Colonic mucosa (tissue), 4 donors: ENCODE measurements at regions not wholly inside any gene's neighbourhood (a gene's known extent, or its start where the extent isn't known, plus 50 kb on each side); places are given as distances from the start of the nearest gene placed in this dataset.

Source experiments
- DNase-seq: peaks from one replicate; pipeline ENCODE4 v3.0.0-alpha.2; 2020
- H3K27ac ChIP-seq: fragments of 200-600 bp; one replicate; pipeline ENCODE4 v1.8.0; 2021
- H3K27me3 ChIP-seq: fragments of 200-600 bp; one replicate; pipeline ENCODE4 v1.8.0; 2021
- H3K36me3 ChIP-seq: fragments of 200-600 bp; one replicate; pipeline ENCODE4 v1.8.0; 2021
- H3K4me1 ChIP-seq: fragments of 200-600 bp; one replicate; pipeline ENCODE4 v1.8.0; 2021; ENCODE audit warnings: mild to moderate bottlenecking
- H3K4me3 ChIP-seq: fragments of 200-600 bp; one replicate; pipeline ENCODE4 v1.8.0; 2021
- H3K9ac ChIP-seq, 2 donors: one replicate each; pipeline ENCODE4 v1.7.0; 2013; ENCODE audit warnings: control low read depth in 2 of 2, low read depth in 2 of 2, low read length in 2 of 2
- H3K9me3 ChIP-seq: fragments of 200-600 bp; one replicate; pipeline ENCODE4 v1.8.0; 2021
- intact Hi-C: fragments of 100-400 bp; cut with DNase I; formaldehyde crosslinking; loops from one replicate; pipeline ENCODE4 v1.14.1; 2022
- TF ChIP-seq, protein P1 (sequence below): fragments of 200-600 bp; IDR thresholded peaks from one replicate; pipeline ENCODE4 v1.8.0; 2022; ENCODE audit warnings: antibody characterized with exemption, mild to moderate bottlenecking
- donor health status: healthy.
- donor health status: DM: no; HTN: no; CAD: no.
- donor health status: DM: no; HTN: no; CAD: no.

- Histone ChIP-seq H3K4me1 (no peaks in the 10 kb centered on the region), H3K9me3 (no peaks in the 10 kb centered on the region), H3K27me3 (no peaks in the 10 kb centered on the region), H3K4me3 (no peak overlapping the region), H3K9ac (no peak overlapping the region), H3K36me3 (no peaks in the 10 kb centered on the region), H3K27ac (no peak overlapping the region)
- TF ChIP-seq, protein P1, sequence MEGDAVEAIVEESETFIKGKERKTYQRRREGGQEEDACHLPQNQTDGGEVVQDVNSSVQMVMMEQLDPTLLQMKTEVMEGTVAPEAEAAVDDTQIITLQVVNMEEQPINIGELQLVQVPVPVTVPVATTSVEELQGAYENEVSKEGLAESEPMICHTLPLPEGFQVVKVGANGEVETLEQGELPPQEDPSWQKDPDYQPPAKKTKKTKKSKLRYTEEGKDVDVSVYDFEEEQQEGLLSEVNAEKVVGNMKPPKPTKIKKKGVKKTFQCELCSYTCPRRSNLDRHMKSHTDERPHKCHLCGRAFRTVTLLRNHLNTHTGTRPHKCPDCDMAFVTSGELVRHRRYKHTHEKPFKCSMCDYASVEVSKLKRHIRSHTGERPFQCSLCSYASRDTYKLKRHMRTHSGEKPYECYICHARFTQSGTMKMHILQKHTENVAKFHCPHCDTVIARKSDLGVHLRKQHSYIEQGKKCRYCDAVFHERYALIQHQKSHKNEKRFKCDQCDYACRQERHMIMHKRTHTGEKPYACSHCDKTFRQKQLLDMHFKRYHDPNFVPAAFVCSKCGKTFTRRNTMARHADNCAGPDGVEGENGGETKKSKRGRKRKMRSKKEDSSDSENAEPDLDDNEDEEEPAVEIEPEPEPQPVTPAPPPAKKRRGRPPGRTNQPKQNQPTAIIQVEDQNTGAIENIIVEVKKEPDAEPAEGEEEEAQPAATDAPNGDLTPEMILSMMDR = no peak
- intact Hi-C loops = no loop called here
- no peak for DNase-seq
Observed at GRCh38 chr15:39426552-39427532, 154.0 kb upstream of the THBS1 start.

DNA sequence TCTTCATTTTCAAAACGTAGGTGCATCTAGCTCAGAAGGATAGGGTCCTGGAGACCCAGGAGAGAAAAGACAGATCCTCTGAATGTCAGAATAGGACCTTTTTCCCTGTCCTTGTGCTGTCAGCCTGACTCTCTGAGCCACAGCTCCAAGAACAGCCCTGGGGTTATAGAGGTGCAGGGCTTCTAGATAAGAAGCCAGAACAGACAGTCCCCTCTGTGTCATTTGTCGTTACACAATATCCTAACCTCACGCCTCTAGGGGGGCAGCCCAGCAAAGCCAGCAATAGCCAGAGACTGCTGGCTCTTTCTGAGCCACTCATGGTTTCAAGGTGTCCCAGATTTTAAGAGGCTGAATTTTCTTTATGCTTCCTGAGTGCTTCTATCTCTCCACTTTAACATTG, 153.2 kb upstream of the THBS1 start:
- no peaks in the 10 kb centered on the region for H3K27me3 ChIP-seq
- no peak overlapping the region for H3K27ac ChIP-seq

DNA sequence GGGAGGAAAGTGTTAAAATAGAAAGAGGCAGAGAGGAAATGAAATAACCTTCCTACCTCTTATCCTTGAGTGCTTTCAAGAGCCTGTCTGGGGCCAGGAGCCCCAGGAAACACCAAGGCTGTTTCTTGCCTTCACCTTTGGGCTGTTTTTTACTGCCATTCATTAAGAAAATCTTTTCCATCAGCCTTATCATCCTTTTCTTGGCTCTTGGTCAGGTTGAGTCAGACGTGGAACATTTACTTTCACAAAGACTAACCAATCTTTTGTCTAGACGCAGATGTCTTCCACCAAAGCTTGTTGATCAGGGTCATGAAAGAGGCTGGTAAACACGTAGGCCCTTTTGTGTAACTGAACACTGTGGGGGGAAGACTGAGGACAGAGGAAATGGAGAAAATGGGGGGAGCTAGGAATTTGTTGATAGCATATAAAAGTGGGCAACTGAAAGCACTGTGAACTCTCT, 151.0 kb upstream of the THBS1 start:
- intact Hi-C loops = no loop called here
- TF ChIP-seq, protein P1 = no peak
- H3K4me1 ChIP-seq = no peaks in the 10 kb centered on the region
- no peaks in the 10 kb centered on the region for H3K9me3 ChIP-seq
- no peak overlapping the region for H3K4me3 ChIP-seq
- no peak overlapping the region for H3K27ac ChIP-seq
- H3K36me3 ChIP-seq = no peaks in the 10 kb centered on the region
- DNase-seq = no peak
- no peaks in the 10 kb centered on the region for H3K27me3 ChIP-seq
- no peak overlapping the region for H3K9ac ChIP-seq

More for the DNA sequence above, 153.2 kb upstream of the THBS1 start:
- Histone ChIP-seq H3K9me3 (no peaks in the 10 kb centered on the region), H3K36me3 (no peaks in the 10 kb centered on the region), H3K4me1 (no peaks in the 10 kb centered on the region), H3K4me3 (no peak overlapping the region), H3K9ac (no peak overlapping the region)
- intact Hi-C loops = no loop called here
- TF ChIP-seq, protein P1 = no peak
- no peak for DNase-seq

DNA sequence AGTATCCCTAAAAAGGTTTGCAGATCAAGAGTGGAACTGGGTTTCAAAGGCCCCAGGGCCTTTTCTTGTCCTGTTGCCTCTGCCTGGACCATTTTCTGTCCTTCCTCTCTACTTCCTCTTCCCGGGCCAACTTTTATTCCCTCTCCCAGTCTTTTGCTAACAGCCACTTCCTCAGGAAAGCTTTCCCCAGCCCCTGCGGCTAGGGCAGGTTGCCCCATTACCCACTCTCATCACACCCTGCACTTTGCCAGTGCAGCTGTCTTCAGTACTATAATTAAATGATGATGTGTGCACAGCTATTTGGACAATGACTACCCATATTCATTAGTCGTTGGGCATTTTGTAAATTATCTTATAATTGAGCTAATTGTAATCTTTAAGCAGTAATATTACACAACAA, 150.5 kb upstream of the THBS1 start:
- TF ChIP-seq, protein P1 = no peak
- no peak overlapping the region for H3K9ac ChIP-seq
- H3K4me3 ChIP-seq = no peak overlapping the region
- intact Hi-C loops = no loop called here
- no peaks in the 10 kb centered on the region for H3K36me3 ChIP-seq
- H3K27ac ChIP-seq = no peak overlapping the region
- no peaks in the 10 kb centered on the region for H3K4me1 ChIP-seq
- no peak for DNase-seq
- no peaks in the 10 kb centered on the region for H3K27me3 ChIP-seq
- H3K9me3 ChIP-seq = no peaks in the 10 kb centered on the region

- Histone ChIP-seq H3K27me3 (no peaks in the 10 kb centered on the region), H3K36me3 (no peaks in the 10 kb centered on the region), H3K9me3 (no peaks in the 10 kb centered on the region), H3K27ac (no peak overlapping the region), H3K4me1 (no peaks in the 10 kb centered on the region), H3K4me3 (no peak overlapping the region), H3K9ac (no peak overlapping the region)
- TF ChIP-seq, protein P1 = no peak
- DNase-seq = no peak
- intact Hi-C loops = no loop called here
Observed at GRCh38 chr15:39431376-39431775, 149.5 kb upstream of the THBS1 start.
